CD14-positive monocyte (primary cell): ENCODE measurements at regions not wholly inside any gene's neighbourhood (a gene's known extent, or its start where the extent isn't known, plus 50 kb on each side); places are given as distances from the start of the nearest gene placed in this dataset.

Experiments used
- DNase-seq, 3 donors: peaks; one replicate each; pipeline ENCODE4 v3.0.0-alpha.2; 2011 to 2022
- H2AFZ ChIP-seq: 2 replicates; pipeline ENCODE4 v1.6.0; 2012; ENCODE audit warnings: mild to moderate bottlenecking, low read depth, low read length, inconsistent platforms; ENCODE audit not compliant: insufficient read depth, poor library complexity, severe bottlenecking
- H3K27ac ChIP-seq, 2 donors: 1 replicate in 1 of 2; 2 replicates in 1 of 2; pipeline ENCODE4 v1.5.1; 2012 to 2013; ENCODE audit warnings: low read length in 2 of 2, control low read depth in 1 of 2, inconsistent platforms in 1 of 2, low read depth in 1 of 2, mild to moderate bottlenecking in 1 of 2
- H3K27me3 ChIP-seq, 2 donors: one replicate each; pipeline versions ENCODE4 v1.6.0 to v1.6.1; 2011 to 2013; ENCODE audit warnings: low read length in 2 of 2; ENCODE audit not compliant: control insufficient read depth in 2 of 2, insufficient read depth in 2 of 2
- H3K36me3 ChIP-seq, 2 donors: replicated peaks in 1 of 2; 1 replicate in 1 of 2; 2 replicates in 1 of 2; pipeline versions ENCODE4 v1.5.1 to v1.6.1; 2012 to 2013; ENCODE audit warnings: low read length in 2 of 2, control low read depth in 1 of 2, inconsistent platforms in 1 of 2, mild to moderate bottlenecking in 1 of 2; ENCODE audit not compliant: insufficient read depth in 2 of 2, control insufficient read depth in 1 of 2
- H3K4me1 ChIP-seq, 2 donors: 1 replicate in 1 of 2; 2 replicates in 1 of 2; pipeline versions ENCODE4 v1.5.1 to v1.6.1; 2012 to 2013; ENCODE audit warnings: low read length in 2 of 2, control low read depth in 1 of 2, inconsistent platforms in 1 of 2, mild to moderate bottlenecking in 1 of 2, moderate library complexity in 1 of 2; ENCODE audit not compliant: insufficient read depth in 2 of 2, control insufficient read depth in 1 of 2
- H3K4me2 ChIP-seq: replicated peaks from 2 replicates; pipeline ENCODE3; 2012; ENCODE audit warnings: low read length, moderate library complexity, mild to moderate bottlenecking; ENCODE audit not compliant: poor library complexity, severe bottlenecking; ENCODE audit errors: extremely low read depth
- H3K4me3 ChIP-seq, 3 experiments: fragments of 200-600 bp in 1 of 3; sonication (generic) in 1 of 3; replicated peaks in 1 of 3; 1 replicate in 2 of 3; 2 replicates in 1 of 3; pipeline ENCODE4 v1.5.1; 2011 to 2013; ENCODE audit warnings: low read length in 3 of 3, mild to moderate bottlenecking in 3 of 3, control low read depth in 2 of 3, low read depth in 2 of 3, inconsistent platforms in 1 of 3, moderate library complexity in 1 of 3
- H3K79me2 ChIP-seq: 2 replicates; pipeline ENCODE4 v1.6.0; 2012; ENCODE audit warnings: mild to moderate bottlenecking, control low read depth, inconsistent platforms, low read length, moderate library complexity; ENCODE audit not compliant: insufficient read depth
- H3K9ac ChIP-seq: 2 replicates; pipeline ENCODE4 v1.6.0; 2017; ENCODE audit warnings: low read length, mild to moderate bottlenecking; ENCODE audit not compliant: insufficient read depth, poor library complexity, severe bottlenecking
- H3K9me3 ChIP-seq, 2 donors: replicated peaks in 1 of 2; 1 replicate in 1 of 2; 2 replicates in 1 of 2; pipeline versions ENCODE4 v1.5.1 to v1.6.1; 2012 to 2013; ENCODE audit warnings: low read length in 2 of 2, control low read depth in 1 of 2; ENCODE audit not compliant: control insufficient read depth in 1 of 2, insufficient read depth in 1 of 2
- H4K20me1 ChIP-seq: 2 replicates; pipeline ENCODE4 v1.6.0; 2012; ENCODE audit warnings: mild to moderate bottlenecking, low read length, control low read depth, moderate library complexity; ENCODE audit not compliant: insufficient read depth
- H3K27ac Mint-ChIP-seq, 7 donors: one replicate each; pipeline ENCODE4 v1.8.0; 2020; ENCODE audit warnings: mild to moderate bottlenecking in 7 of 7, mixed read lengths in 7 of 7, moderate library complexity in 6 of 7, inconsistent platforms in 2 of 7
- H3K27me3 Mint-ChIP-seq, 3 donors: one replicate each; pipeline ENCODE4 v1.8.0; 2021 to 2022; ENCODE audit warnings: low read depth in 3 of 3, mild to moderate bottlenecking in 3 of 3, mixed read lengths in 3 of 3, moderate library complexity in 3 of 3, inconsistent platforms in 1 of 3
- H3K36me3 Mint-ChIP-seq, 2 donors: one replicate each; pipeline ENCODE4 v1.8.0; 2020; ENCODE audit warnings: mixed read lengths in 2 of 2, inconsistent platforms in 1 of 2, mild to moderate bottlenecking in 1 of 2
- H3K4me1 Mint-ChIP-seq: one replicate; pipeline ENCODE4 v1.8.0; 2020; ENCODE audit warnings: mild to moderate bottlenecking, mixed read lengths
- H3K4me3 Mint-ChIP-seq, 2 donors: one replicate each; pipeline ENCODE4 v1.8.0; 2020; ENCODE audit warnings: mild to moderate bottlenecking in 2 of 2, mixed read lengths in 2 of 2, moderate library complexity in 1 of 2
- H3K9me3 Mint-ChIP-seq, 7 donors: one replicate each; pipeline ENCODE4 v1.8.0; 2020 to 2022; ENCODE audit warnings: mixed read lengths in 7 of 7, mild to moderate bottlenecking in 6 of 7, moderate library complexity in 6 of 7, inconsistent platforms in 2 of 7
- CTCF ChIP-seq: fragments of 200-600 bp; IDR thresholded peaks from one replicate; pipeline ENCODE4 v1.8.0; 2022; ENCODE audit warnings: antibody characterized with exemption, mild to moderate bottlenecking
- WGBS: methylation state at CpG from one replicate; pipeline ENCODE4 v1.1.5; 2013; ENCODE audit warnings: missing lambda C conversion rate; ENCODE audit not compliant: insufficient coverage; 5-methylcytosine and 5-hydroxymethylcytosine counted together
- intact Hi-C, 2 donors: fragments of 100-400 bp; cut with micrococcal nuclease; formaldehyde crosslinking; loops; one replicate each; pipeline versions ENCODE4 v1.15.0 to v1.15.1; 2023

DNA sequence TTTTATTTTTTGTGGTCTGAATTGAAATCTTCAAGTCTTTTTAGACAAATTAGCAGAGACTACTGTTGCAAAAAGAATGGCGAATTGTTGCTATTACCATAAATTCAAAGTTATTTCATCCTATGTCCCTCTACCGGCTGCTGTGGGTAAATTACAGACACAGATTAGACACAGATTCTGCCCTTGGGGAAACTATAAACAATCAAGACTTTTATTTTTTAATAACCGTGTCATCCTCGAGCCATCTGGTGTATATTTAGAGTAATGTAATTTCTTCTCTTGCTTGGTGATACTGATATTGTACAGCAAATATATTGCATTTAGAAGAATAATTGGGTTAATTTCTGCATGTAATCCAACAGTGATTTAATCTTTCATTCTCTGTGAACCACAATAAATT, 228.0 kb upstream of the ADAMTSL1 start:
- Histone ChIP-seq H3K4me3 (no peak overlapping the region), H3K79me2 (no peaks in the 10 kb centered on the region), H3K27ac (no peak overlapping the region), H3K9me3 (no peaks in the 10 kb centered on the region), H3K27me3 (no peaks in the 10 kb centered on the region), H3K9ac (no peak overlapping the region), H3K4me1 (no peaks in the 10 kb centered on the region), H4K20me1 (no peaks in the 10 kb centered on the region), H3K36me3 (no peaks in the 10 kb centered on the region), H2AFZ (no peak overlapping the region), H3K4me2 (no peak overlapping the region)
- no peak for TF ChIP-seq CTCF
- H3K27ac Mint-ChIP-seq, result no peak overlapping the region
- WGBS, result no CpG with 5 or more reads among the region's 4 CpGs
- DNase-seq, result no peak
- intact Hi-C loops, result no loop called here
- H3K4me3 Mint-ChIP-seq, result no peak overlapping the region
- no peaks in the 10 kb centered on the region for H3K4me1 Mint-ChIP-seq
- H3K27me3 Mint-ChIP-seq, result peaks cover 1 to 2% (median 2%) of the 10 kb centered on the region in 3 donors
- H3K36me3 Mint-ChIP-seq, result no peaks in the 10 kb centered on the region
- peaks cover 0 to 4% (median 0%) of the 10 kb centered on the region in 7 donors for H3K9me3 Mint-ChIP-seq

GRCh38 chr9:18250053-18250452, 223.9 kb upstream of the ADAMTSL1 start:
- H3K4me1 ChIP-seq, result no peaks in the 10 kb centered on the region
- no peaks in the 10 kb centered on the region for H3K9me3 ChIP-seq
- H3K27me3 Mint-ChIP-seq, result peaks cover 1 to 2% (median 2%) of the 10 kb centered on the region in 3 donors
- no peak overlapping the region for H3K4me2 ChIP-seq
- H3K4me3 Mint-ChIP-seq, result no peak overlapping the region
- TF ChIP-seq CTCF, result no peak
- no peak for DNase-seq
- no peak overlapping the region for H3K27ac Mint-ChIP-seq
- no peaks in the 10 kb centered on the region for H4K20me1 ChIP-seq
- H3K36me3 ChIP-seq, result no peaks in the 10 kb centered on the region
- no peak overlapping the region for H3K4me3 ChIP-seq
- intact Hi-C loops, result loop anchor here (10.0 kb wide), 2 partner anchors 775 to 1205 kb away; no protein-coding TSS in a partner anchor
- H3K79me2 ChIP-seq, result no peaks in the 10 kb centered on the region
- no peaks in the 10 kb centered on the region for H3K27me3 ChIP-seq
- H3K4me1 Mint-ChIP-seq, result no peaks in the 10 kb centered on the region
- no peak overlapping the region for H2AFZ ChIP-seq
- H3K9ac ChIP-seq, result no peak overlapping the region
- no peaks in the 10 kb centered on the region for H3K9me3 Mint-ChIP-seq
- no peaks in the 10 kb centered on the region for H3K36me3 Mint-ChIP-seq
- H3K27ac ChIP-seq, result no peak overlapping the region
